Sigmoid colon (tissue), 4 donors: ENCODE measurements at regions not wholly inside any gene's neighbourhood (a gene's known extent, or its start where the extent isn't known, plus 50 kb on each side); places are given as distances from the start of the nearest gene placed in this dataset.

Experiments
- CTCF ChIP-seq, 4 experiments: fragments of 450-650 bp in 3 of 4; fragments of 200-600 bp in 1 of 4; IDR thresholded peaks; one replicate each; pipeline ENCODE4 v1.5.1; 2016 to 2019; ENCODE audit warnings: antibody characterized with exemption in 4 of 4, mild to moderate bottlenecking in 3 of 4, moderate library complexity in 2 of 4
- EP300 ChIP-seq, 4 donors: sonication (generic); formaldehyde crosslinking; IDR thresholded peaks; one replicate each; pipeline ENCODE4 v1.6.1; 2017; ENCODE audit warnings: antibody characterized with exemption in 4 of 4
- POLR2A ChIP-seq, 2 donors: fragments of 450-650 bp; IDR thresholded peaks; one replicate each; pipeline ENCODE4 v1.6.1; 2016; ENCODE audit warnings: antibody characterized with exemption in 2 of 2, mild to moderate bottlenecking in 2 of 2, moderate library complexity in 2 of 2
- POLR2AphosphoS5 ChIP-seq, 4 donors: sonication (generic); formaldehyde crosslinking; IDR thresholded peaks; one replicate each; pipeline ENCODE4 v1.6.1; 2017; ENCODE audit warnings: antibody characterized with exemption in 4 of 4

DNA sequence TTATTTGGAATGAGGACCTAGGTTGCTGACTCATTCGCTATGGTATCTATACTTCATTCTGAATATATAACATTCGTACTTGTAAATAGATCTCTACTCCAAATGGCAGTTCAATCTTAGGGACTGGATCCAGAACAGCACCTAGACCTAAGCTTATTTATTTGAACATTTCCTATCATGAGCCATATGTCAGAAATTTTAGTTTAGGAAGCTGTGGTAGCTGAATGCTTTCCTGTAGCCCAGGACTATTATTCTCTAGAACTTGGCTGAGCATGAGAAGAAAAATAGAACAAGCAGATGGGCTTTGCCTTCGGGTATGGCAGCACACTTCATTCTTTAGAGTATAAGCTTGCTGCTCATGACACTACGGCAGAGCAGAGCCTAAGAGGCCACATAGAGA is 1114.4 kb upstream of the B3GALT2 start:
- TF ChIP-seq EP300 (IDR thresholded peaks at IDR 0.05) (no peak), CTCF (IDR thresholded peaks at IDR 0.05) (no peak), POLR2A (IDR thresholded peaks at IDR 0.05) (no peak), POLR2AphosphoS5 (IDR thresholded peaks at IDR 0.05) (no peak)
